ENCODE measurements at regions not wholly inside any gene's neighbourhood (a gene's known extent, or its start where the extent isn't known, plus 50 kb on each side); places are given as distances from the start of the nearest gene placed in this dataset.
A peak's percentile ranks its signal among the peaks of the same experiment; 100 is the strongest.
"Not testable (repeated sequence)": the region's sequence is repeated elsewhere in the genome, so short reads cannot be mapped to it uniquely, and the experiment has no call there.

- DNase-seq (ENCODE audit: low spot score): no peak
Measured at GRCh38 chr13:94822356-94822755, 110.0 kb upstream of the SOX21 start.

DNA sequence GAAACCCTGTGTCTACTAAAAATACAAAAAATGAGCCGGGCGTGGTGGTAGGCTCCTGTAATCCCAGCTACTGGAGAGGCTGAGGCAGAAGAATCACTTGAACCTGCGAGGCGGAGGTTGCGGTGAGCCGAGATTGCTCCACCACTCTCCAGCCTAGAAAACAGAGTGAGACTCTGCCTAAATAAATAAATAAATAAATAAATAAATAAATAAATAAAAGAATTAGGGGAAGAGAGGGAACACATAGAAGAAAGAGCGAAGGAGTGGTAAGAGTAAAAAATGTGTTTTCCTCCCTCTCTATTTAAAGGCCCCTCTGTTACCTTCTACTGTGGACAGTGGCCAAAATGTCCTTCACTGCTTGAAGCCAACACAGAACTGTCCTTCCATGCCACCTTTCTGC lies 103.9 kb upstream of the SOX21 start:
- no peak for DNase-seq (ENCODE audit: low spot score)

DNA sequence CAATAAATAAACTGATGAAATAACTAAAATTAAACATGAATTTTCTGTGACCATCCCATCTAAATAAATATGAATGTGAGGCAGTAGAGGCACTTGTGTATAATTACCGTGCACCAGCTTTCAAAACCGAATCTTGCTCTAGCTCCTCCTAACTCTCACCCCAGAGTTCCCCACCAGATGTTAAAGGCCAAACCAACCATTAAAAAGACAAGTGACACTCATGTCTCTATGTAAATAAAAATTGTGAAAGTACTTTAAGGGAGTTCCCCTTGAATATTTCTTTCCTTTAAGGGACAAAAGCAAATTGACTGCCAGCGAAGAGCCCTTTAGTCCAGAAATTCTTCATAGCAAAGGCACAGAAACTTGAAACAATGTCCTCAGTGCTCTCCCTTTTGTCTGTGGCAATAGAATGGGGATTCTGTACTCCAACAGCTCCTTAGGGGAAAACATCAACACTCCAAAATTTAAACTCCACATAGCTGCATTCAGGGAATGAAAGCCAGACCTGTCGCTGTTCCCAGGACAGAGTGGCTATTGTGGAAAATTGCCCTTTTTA lies 101.7 kb upstream of the SOX21 start:
- DNase-seq (ENCODE audit: low spot score): no peak

DNA sequence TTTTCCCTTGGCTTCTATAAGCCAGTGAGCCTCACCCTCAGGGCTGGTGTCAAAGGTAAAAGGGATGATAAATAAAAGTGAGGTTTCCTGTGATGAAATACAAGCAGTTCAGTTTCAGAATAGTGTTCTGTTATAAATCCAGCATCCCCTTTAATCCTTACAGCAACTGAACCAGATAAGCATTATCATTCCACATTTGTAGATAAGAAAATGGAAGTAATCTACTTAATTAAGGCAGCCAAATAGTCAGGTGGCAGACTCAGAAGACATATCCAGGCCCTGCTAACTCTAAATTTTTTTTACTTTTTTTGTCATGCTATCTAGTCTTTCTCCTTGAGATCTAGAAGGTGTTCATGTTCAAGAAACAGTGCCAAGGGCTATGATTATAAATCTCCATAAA lies 99.4 kb upstream of the SOX21 start:
- DNase-seq (ENCODE audit: low spot score): no peak

GRCh38 chr13:94800423-94800822 lies 88.1 kb upstream of the SOX21 start:
- DNase-seq (ENCODE audit: low spot score): peak; percentile 31

GRCh38 chr13:94799299-94799698 lies 87.0 kb upstream of the SOX21 start:
- no peak for DNase-seq (ENCODE audit: low spot score)

- DNase-seq (ENCODE audit: low spot score): no peak
Measured at GRCh38 chr13:94798738-94799137, 86.4 kb upstream of the SOX21 start.

DNA sequence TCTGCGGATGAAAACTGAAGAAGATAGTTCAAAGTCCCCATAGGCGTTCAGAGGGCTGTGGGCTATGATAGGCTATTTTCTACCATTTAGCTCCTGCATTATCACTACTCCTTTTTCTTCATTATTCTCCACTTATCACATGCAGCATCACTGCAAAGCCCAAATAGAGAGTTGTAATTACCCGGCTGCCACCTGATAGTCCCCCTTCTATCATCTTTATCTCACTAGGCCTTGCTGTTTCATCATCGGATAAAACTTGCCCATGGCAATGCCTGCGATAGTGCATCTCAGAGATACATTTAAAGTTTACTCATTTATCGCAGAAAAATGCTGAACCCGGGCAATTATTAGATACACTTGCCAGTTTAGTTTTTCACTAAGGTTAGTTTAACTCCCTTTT lies 82.9 kb upstream of the SOX21 start:
- DNase-seq (ENCODE audit: low spot score): no peak

- DNase-seq (ENCODE audit: low spot score): not testable (repeated sequence)
Measured at GRCh38 chr13:94786246-94786645, 73.9 kb upstream of the SOX21 start.

- no peak for DNase-seq (ENCODE audit: low spot score)
Measured at GRCh38 chr13:94784066-94784465, 71.7 kb upstream of the SOX21 start.

DNA sequence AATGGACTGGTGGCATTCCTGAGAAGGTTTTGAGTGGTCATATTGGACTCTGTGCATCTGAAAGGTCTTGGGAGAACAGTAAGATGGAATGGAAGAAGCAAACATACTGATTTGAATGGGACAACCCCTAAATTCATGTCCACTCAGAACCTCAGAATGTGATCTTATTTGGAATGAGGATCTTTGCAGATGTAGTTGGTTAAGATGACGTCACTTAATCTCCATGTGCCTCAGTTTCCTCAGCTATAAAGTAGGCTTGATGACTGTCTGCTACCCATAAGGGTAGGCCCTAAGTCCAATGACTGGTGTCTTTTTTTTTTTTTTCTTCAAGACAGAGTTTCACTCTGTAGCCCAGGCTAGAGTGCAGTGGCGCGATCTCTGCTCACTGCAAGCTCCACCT lies 71.1 kb upstream of the SOX21 start:
- DNase-seq (ENCODE audit: low spot score): no peak

- DNase-seq (ENCODE audit: low spot score): no peak
Measured at GRCh38 chr13:94780421-94780820, 68.1 kb upstream of the SOX21 start.

- no peak for DNase-seq (ENCODE audit: low spot score)
Measured at GRCh38 chr13:94778986-94779385, 66.6 kb upstream of the SOX21 start.

- no peak for DNase-seq (ENCODE audit: low spot score)
Measured at GRCh38 chr13:94778585-94778984, 66.2 kb upstream of the SOX21 start.

DNA sequence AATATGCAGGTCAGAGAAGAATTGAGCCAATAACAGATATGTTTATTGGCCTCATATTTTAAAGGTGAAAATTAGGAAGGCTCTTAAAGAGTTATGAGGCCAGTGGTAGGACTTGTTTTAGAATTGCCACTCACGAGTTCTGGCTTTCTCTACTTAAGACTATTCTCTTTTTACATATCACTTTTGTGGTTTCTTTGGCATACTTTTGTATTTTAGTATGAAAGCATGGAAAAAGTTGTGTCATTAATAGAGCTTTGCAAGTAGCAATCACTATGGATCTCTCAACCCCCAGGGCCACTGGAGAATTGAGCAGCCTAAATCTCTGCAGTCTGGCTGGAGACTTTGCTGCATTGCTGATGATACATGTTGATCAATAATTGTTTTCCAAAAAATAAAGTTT lies 64.6 kb upstream of the SOX21 start:
- DNase-seq (ENCODE audit: low spot score): no peak

DNA sequence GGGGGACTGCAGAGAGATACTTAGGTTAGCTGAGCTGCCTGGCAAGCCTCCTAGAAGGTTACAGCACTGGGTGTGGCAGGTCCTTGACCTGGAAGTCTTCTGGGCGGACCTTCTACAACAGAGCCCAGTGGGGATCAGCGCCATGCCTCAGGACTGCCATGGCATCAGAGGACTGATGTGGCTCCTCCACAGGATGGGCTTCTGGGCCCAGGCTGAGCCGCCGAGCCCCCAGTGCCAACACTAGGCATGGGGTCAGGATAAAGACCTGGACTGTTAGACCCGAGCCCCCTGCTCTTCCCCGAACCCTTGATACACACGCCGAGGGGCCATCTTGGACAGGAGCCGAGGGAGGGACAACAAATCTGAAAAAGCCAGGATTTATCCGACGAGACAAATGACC lies 64.0 kb upstream of the SOX21 start:
- DNase-seq (ENCODE audit: low spot score): no peak

- DNase-seq (ENCODE audit: low spot score): no peak
Measured at GRCh38 chr13:94765814-94766213, 53.5 kb upstream of the SOX21 start.

DNA sequence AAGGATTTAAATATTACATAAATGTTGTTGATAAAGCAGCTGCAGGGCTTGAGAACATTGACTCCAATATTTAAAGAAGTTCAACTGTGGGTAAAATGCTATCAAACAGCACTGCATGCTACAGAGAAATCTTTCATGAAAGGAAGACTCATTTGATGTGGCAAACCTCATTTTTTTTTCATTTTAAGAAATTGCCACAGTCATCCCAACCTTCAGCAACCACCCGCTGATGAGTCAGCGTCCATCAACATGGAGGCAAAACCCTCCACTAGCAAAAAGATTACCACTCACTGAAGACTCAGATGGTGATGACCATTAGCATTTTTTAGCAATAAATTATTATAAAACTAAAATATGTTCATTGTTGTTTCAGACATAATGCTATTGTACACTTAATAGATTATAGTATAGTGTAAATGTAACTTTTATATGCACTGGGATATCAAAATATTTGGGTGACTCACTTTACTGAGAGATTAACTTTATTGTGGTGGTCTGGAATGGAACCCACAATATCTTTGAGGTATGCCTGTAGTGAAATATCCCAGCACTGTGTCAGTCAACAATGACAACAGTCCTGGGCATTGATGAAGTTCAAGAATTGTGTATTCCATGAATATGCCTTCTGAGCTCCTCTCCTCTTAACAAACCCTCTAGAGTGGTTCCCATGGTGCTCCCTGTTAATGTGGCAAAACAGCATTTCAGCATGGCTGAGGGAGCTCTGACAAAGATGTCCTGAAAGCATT lies 52.4 kb upstream of the SOX21 start:
- DNase-seq (ENCODE audit: low spot score): no peak
